HG03520 (cell line): ENCODE measurements at regions not wholly inside any gene's neighbourhood (a gene's known extent, or its start where the extent isn't known, plus 50 kb on each side); places are given as distances from the start of the nearest gene placed in this dataset.

ENCODE experiments used
- ATAC-seq: cut with Tn5 transposase; IDR thresholded peaks from one replicate; pipeline ENCODE4 v1.9.1; 2021; ENCODE audit warnings: mild to moderate bottlenecking, moderate library complexity; ENCODE audit not compliant: unreplicated experiment

- ATAC-seq: peak; percentile 98
Observed at GRCh38 chr7:35537067-35538023, 157.6 kb downstream of the HERPUD2 start.

- ATAC-seq: no peak
Observed at GRCh38 chr7:35536396-35536826, 158.5 kb downstream of the HERPUD2 start.

- ATAC-seq: no peak
Observed at GRCh38 chr7:35533902-35534301, 161.0 kb downstream of the HERPUD2 start.

GRCh38 chr7:35530124-35531109 lies 164.5 kb downstream of the HERPUD2 start:
- no peak for ATAC-seq

GRCh38 chr7:35529713-35530112 lies 165.2 kb downstream of the HERPUD2 start:
- ATAC-seq: no peak

GRCh38 chr7:35528381-35528977 lies 166.5 kb downstream of the HERPUD2 start:
- no peak for ATAC-seq

GRCh38 chr7:35526645-35527044 lies 168.3 kb downstream of the HERPUD2 start:
- ATAC-seq: no peak

- ATAC-seq: no peak
Observed at GRCh38 chr7:35524112-35524804, 170.7 kb downstream of the HERPUD2 start.

- no peak for ATAC-seq
Observed at GRCh38 chr7:35523292-35523691, 171.6 kb downstream of the HERPUD2 start.

GRCh38 chr7:35522697-35523096 lies 172.2 kb downstream of the HERPUD2 start:
- ATAC-seq: no peak

GRCh38 chr7:35521941-35522340 lies 173.0 kb downstream of the HERPUD2 start:
- ATAC-seq: no peak

- no peak for ATAC-seq
Observed at GRCh38 chr7:35520810-35521625, 173.9 kb downstream of the HERPUD2 start.

- peak; percentile 90 for ATAC-seq
Observed at GRCh38 chr7:35519971-35520809, 174.7 kb downstream of the HERPUD2 start.

GRCh38 chr7:35518767-35519166 lies 176.2 kb downstream of the HERPUD2 start:
- no peak for ATAC-seq

GRCh38 chr7:35516498-35516897 lies 178.4 kb downstream of the HERPUD2 start:
- ATAC-seq: no peak

GRCh38 chr7:35513828-35514227 lies 181.1 kb downstream of the HERPUD2 start:
- ATAC-seq: no peak

- ATAC-seq: no peak
Observed at GRCh38 chr7:35513195-35513594, 181.7 kb downstream of the HERPUD2 start.

GRCh38 chr7:35512716-35513115 lies 182.2 kb downstream of the HERPUD2 start:
- ATAC-seq: no peak
